C4-2B (cell line): ENCODE measurements at regions not wholly inside any gene's neighbourhood (a gene's known extent, or its start where the extent isn't known, plus 50 kb on each side); places are given as distances from the start of the nearest gene placed in this dataset.

Source experiments
- CTCF ChIP-seq: fragments of 450-650 bp; conservative IDR thresholded peaks from 2 replicates; pipeline ENCODE4 v1.5.1; 2017; ENCODE audit warnings: mild to moderate bottlenecking
- ZFX ChIP-seq: fragments of 450-650 bp; IDR thresholded peaks from 2 replicates; pipeline ENCODE4 v1.6.1; 2017

- TF ChIP-seq CTCF, result no peak
- no peak for TF ChIP-seq ZFX
These were observed 1755.8 kb upstream of the WWC1 start for GRCh38 chr5:166535641-166536040.
